ENCODE measurements at regions not wholly inside any gene's neighbourhood (a gene's known extent, or its start where the extent isn't known, plus 50 kb on each side); places are given as distances from the start of the nearest gene placed in this dataset.

DNA sequence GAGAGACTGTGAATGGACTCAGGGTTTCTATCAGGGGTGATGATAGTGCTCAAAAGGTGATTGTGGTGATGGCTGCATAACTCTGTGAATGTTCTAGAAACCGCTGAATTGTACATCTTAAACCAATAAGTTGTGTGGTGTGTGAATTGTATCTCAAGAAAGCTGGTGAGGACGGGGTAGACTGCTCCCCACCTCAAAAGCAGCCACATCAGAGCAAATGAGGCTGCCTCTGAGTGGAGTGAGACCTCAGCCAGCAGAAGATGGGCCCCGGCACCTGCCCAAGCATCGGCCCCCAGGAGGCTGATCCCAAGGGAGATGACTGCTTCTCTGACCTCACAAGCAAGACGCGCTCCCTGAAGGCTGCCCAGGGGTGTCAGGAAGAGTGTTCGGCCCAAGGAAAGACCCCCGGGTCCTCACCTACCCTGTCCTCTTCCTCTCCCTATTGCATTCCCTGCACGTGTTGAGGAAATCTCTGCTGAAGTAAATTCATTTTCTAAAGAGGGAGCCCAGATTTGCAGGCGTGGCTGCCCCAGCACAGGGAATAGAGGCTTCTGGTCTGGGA is 279.3 kb upstream of the SHH start:
- no peak for FAIRE-seq

DNA sequence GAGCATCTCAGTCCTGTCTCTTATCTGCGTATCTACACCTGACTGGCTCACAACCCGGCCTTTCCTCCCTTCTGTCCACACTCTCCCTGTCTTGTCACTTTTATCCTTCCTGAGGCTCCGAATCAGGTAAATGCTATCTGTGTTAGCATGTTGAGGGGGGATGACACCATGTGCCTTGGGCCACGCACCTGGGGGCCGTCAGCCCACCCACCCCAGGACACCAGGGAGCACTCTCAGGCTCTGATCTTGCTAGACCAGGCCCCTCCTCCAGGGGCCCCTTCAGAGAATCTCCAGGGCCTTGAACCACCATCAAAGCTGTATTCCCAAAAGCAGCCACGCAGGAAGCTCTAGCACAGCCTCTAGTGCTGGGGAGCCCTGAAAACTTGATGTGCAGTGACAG is 278.7 kb upstream of the SHH start:
- ChIA-PET POLR2A (no interaction called here), CTCF (no interaction called here)
- Histone ChIP-seq H3K27ac (no peak overlapping the region), H3K4me3 (no peak overlapping the region), H3K4me1 (no peaks in the 10 kb centered on the region), H3K4me2 (no peak overlapping the region), H3K9me3 (no peaks in the 10 kb centered on the region)
- no peak for ATAC-seq
- DNase-seq (ENCODE audit: low read depth in 1 of 2, low spot score in 1 of 2), result no peak
- 58% methylated on average over 6 of the region's 6 CpGs for WGBS (ENCODE audit: missing lambda C conversion rate)
- no peak for FAIRE-seq
- TF ChIP-seq PHF8 (IDR thresholded peaks at IDR 0.05; ENCODE audit: borderline replicate concordance, low read depth) (no peak), ZC3H11A (IDR thresholded peaks at IDR 0.05) (no peak), RNF2 (IDR thresholded peaks at IDR 0.05; ENCODE audit: borderline replicate concordance, low read depth) (no peak), MYC (IDR thresholded peaks at IDR 0.05; ENCODE audit: borderline replicate concordance, low read length) (no peak), POLR2AphosphoS2 (conservative IDR thresholded peaks at IDR 0.05; ENCODE audit: low read length) (no peak), ZFP36 (IDR thresholded peaks at IDR 0.05; ENCODE audit: borderline replicate concordance, partially characterized antibody) (no peak), CHD2 (IDR thresholded peaks at IDR 0.05; ENCODE audit: low read length, partially characterized antibody) (no peak), MAZ (IDR thresholded peaks at IDR 0.05; ENCODE audit: borderline replicate concordance, low read depth, low read length) (no peak), HOXB13 (CRISPR knock-in tag; IDR thresholded peaks at IDR 0.05; ENCODE audit: low read depth) (no peak), RCOR1 (IDR thresholded peaks at IDR 0.05; ENCODE audit: low read depth, low read length) (no peak)
- TF ChIP-seq, protein P1, sequence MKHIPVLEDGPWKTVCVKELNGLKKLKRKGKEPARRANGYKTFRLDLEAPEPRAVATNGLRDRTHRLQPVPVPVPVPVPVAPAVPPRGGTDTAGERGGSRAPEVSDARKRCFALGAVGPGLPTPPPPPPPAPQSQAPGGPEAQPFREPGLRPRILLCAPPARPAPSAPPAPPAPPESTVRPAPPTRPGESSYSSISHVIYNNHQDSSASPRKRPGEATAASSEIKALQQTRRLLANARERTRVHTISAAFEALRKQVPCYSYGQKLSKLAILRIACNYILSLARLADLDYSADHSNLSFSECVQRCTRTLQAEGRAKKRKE (CRISPR knock-in tag; IDR thresholded peaks at IDR 0.05; ENCODE audit: low read depth), result no peak

More for the DNA sequence above, 279.3 kb upstream of the SHH start:
- DNase-seq (ENCODE audit: low read depth in 1 of 2, low spot score in 1 of 2) (no peak), ATAC-seq (no peak)
- H3K9me3 ChIP-seq, result no peaks in the 10 kb centered on the region
- H3K27ac ChIP-seq, result no peak overlapping the region
- no peak overlapping the region for H3K4me2 ChIP-seq
- no peak overlapping the region for H3K4me3 ChIP-seq
- ChIA-PET POLR2A (no interaction called here), CTCF (no interaction called here)
- TF ChIP-seq JUNB (IDR thresholded peaks at IDR 0.05) (no peak), CHD2 (IDR thresholded peaks at IDR 0.05; ENCODE audit: low read length, partially characterized antibody) (no peak), ZSCAN20 (CRISPR knock-in tag; IDR thresholded peaks at IDR 0.05) (no peak), MAFK (IDR thresholded peaks at IDR 0.05; ENCODE audit: partially characterized antibody) (no peak), GATA3 (IDR thresholded peaks at IDR 0.05; ENCODE audit: borderline replicate concordance) (no peak), CHD4 (IDR thresholded peaks at IDR 0.05; ENCODE audit: borderline replicate concordance) (no peak), ESRRA (IDR thresholded peaks at IDR 0.05; ENCODE audit: borderline replicate concordance, low read length) (no peak), TFCP2L1 (CRISPR knock-in tag; IDR thresholded peaks at IDR 0.05) (no peak), JUN (IDR thresholded peaks at IDR 0.05) (no peak)
- TF ChIP-seq, protein P1 (CRISPR knock-in tag; IDR thresholded peaks at IDR 0.05; ENCODE audit: low read depth), result no peak
- TF ChIP-seq, protein P2, sequence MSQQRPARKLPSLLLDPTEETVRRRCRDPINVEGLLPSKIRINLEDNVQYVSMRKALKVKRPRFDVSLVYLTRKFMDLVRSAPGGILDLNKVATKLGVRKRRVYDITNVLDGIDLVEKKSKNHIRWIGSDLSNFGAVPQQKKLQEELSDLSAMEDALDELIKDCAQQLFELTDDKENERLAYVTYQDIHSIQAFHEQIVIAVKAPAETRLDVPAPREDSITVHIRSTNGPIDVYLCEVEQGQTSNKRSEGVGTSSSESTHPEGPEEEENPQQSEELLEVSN (IDR thresholded peaks at IDR 0.05; ENCODE audit: borderline replicate concordance, low read depth), result no peak
- WGBS (ENCODE audit: missing lambda C conversion rate), result 73% methylated on average over 10 of the region's 10 CpGs
- H3K4me1 ChIP-seq, result no peaks in the 10 kb centered on the region

DNA sequence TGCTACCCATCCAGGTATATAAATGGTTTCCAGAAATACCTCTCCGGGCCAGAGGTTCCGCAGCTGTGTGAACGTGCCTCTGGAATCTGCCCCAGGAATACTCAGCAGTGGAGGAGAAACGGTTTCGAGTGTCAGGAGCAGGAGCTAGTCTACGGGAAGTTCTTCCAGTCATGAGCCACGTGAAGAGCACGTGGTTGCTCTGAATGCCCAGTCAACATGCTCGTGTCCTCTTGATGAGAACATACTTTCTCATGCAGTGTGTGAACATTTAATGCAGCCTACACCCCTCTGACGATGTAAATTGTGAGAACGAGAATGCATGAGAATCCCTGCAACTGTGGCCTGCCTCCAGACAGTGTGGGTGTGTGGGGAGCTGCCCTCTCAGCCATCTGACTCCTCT is 277.0 kb upstream of the SHH start:
- 59% methylated on average over 11 of the region's 11 CpGs for WGBS (ENCODE audit: missing lambda C conversion rate)
- H3K9me3 ChIP-seq, result no peaks in the 10 kb centered on the region
- FAIRE-seq (no peak), DNase-seq (ENCODE audit: low read depth in 1 of 2, low spot score in 1 of 2) (no peak), ATAC-seq (no peak)
- H3K4me1 ChIP-seq, result no peaks in the 10 kb centered on the region
- no peak overlapping the region for H3K4me3 ChIP-seq
- POLR2A ChIA-PET, result no interaction called here
- no peak for TF ChIP-seq PHF8 (IDR thresholded peaks at IDR 0.05; ENCODE audit: borderline replicate concordance, low read depth)
- no peak for TF ChIP-seq MAFK (IDR thresholded peaks at IDR 0.05; ENCODE audit: partially characterized antibody)
- CTCF ChIA-PET, result interaction anchor here (0.7 to 0.8 kb wide), 2 partner anchors 16 to 292 kb away, joined by 3 read pairs; no protein-coding TSS in a partner anchor
- no peak overlapping the region for H3K4me2 ChIP-seq
- no peak overlapping the region for H3K27ac ChIP-seq
